Neuronal stem cell (in vitro differentiated cells): ENCODE measurements at regions not wholly inside any gene's neighbourhood (a gene's known extent, or its start where the extent isn't known, plus 50 kb on each side); places are given as distances from the start of the nearest gene placed in this dataset.

Experiments used
- DNase-seq: peaks from one replicate; pipeline ENCODE4 v3.0.0-alpha.2; 2013; ENCODE audit warnings: low spot score
- H2AFZ ChIP-seq: one replicate; pipeline ENCODE4 v1.6.1; 2013; ENCODE audit warnings: mild to moderate bottlenecking, low read length, inconsistent platforms
- H2AK5ac ChIP-seq: 2 replicates; pipeline ENCODE4 v1.6.1; 2013; ENCODE audit warnings: low read depth, mild to moderate bottlenecking, inconsistent platforms, low read length, moderate library complexity, mixed read lengths
- H2BK120ac ChIP-seq: 2 replicates; pipeline ENCODE4 v1.6.1; 2013; ENCODE audit warnings: low read depth, mild to moderate bottlenecking, inconsistent platforms, low read length, moderate library complexity, mixed read lengths
- H2BK12ac ChIP-seq: one replicate; pipeline ENCODE4 v1.6.1; 2013; ENCODE audit warnings: low read length, inconsistent platforms
- H2BK15ac ChIP-seq: 2 replicates; pipeline ENCODE4 v1.6.1; 2013; ENCODE audit warnings: mild to moderate bottlenecking, low read length, inconsistent platforms, mixed read lengths
- H2BK5ac ChIP-seq: one replicate; pipeline ENCODE4 v1.6.1; 2013; ENCODE audit warnings: inconsistent platforms, mild to moderate bottlenecking, low read length, moderate library complexity
- H3K14ac ChIP-seq: one replicate; pipeline ENCODE4 v1.6.1; 2013; ENCODE audit warnings: low read length, inconsistent platforms
- H3K18ac ChIP-seq: 2 replicates; pipeline ENCODE4 v1.6.1; 2013; ENCODE audit warnings: low read length, inconsistent platforms
- H3K23ac ChIP-seq: 2 replicates; pipeline ENCODE4 v1.6.1; 2013; ENCODE audit warnings: low read depth, mild to moderate bottlenecking, mixed read lengths, low read length, inconsistent platforms; ENCODE audit not compliant: poor library complexity
- H3K27ac ChIP-seq: replicated peaks from 3 replicates; pipeline ENCODE4 v1.5.1; 2013; ENCODE audit warnings: low read length, inconsistent platforms
- H3K27me3 ChIP-seq, 3 experiments: 2 replicates each; pipeline ENCODE4 v1.6.1; 2013; ENCODE audit warnings: low read length in 3 of 3, mild to moderate bottlenecking in 2 of 3, inconsistent platforms in 1 of 3, low read depth in 1 of 3, mixed read lengths in 1 of 3, moderate library complexity in 1 of 3; ENCODE audit not compliant: control insufficient read depth in 3 of 3, insufficient read depth in 3 of 3
- H3K36me3 ChIP-seq, 2 donors: replicated peaks in 1 of 2; 2 replicates each; pipeline ENCODE4 v1.6.1; 2013; ENCODE audit warnings: low read length in 2 of 2; ENCODE audit not compliant: control insufficient read depth in 2 of 2, insufficient read depth in 2 of 2
- H3K4ac ChIP-seq: 2 replicates; pipeline ENCODE4 v1.6.1; 2013; ENCODE audit warnings: inconsistent platforms, mild to moderate bottlenecking, low read length, moderate library complexity
- H3K4me1 ChIP-seq, 2 donors: 1 replicate in 1 of 2; 2 replicates in 1 of 2; pipeline ENCODE4 v1.6.1; 2013; ENCODE audit warnings: low read length in 2 of 2, low read depth in 1 of 2; ENCODE audit not compliant: control insufficient read depth in 2 of 2, insufficient read depth in 1 of 2
- H3K4me2 ChIP-seq: one replicate; pipeline ENCODE4 v1.6.1; 2013; ENCODE audit warnings: mild to moderate bottlenecking, low read length, inconsistent platforms; ENCODE audit not compliant: insufficient read depth, poor library complexity, severe bottlenecking
- H3K4me3 ChIP-seq, 2 donors: 2 replicates each; pipeline ENCODE4 v1.5.1; 2013; ENCODE audit warnings: low read length in 2 of 2, mild to moderate bottlenecking in 2 of 2, inconsistent platforms in 1 of 2, moderate library complexity in 1 of 2
- H3K79me1 ChIP-seq: one replicate; pipeline ENCODE4 v1.6.1; 2013; ENCODE audit warnings: low read depth, mild to moderate bottlenecking, inconsistent platforms, low read length, moderate library complexity
- H3K9ac ChIP-seq: one replicate; pipeline ENCODE4 v1.6.1; 2013; ENCODE audit warnings: mild to moderate bottlenecking, low read depth, low read length, inconsistent platforms; ENCODE audit not compliant: poor library complexity
- H3K9me3 ChIP-seq, 2 donors: replicated peaks in 1 of 2; 2 replicates each; pipeline versions ENCODE3 to v1.6.1; 2013; ENCODE audit warnings: low read length in 2 of 2, mild to moderate bottlenecking in 2 of 2, inconsistent platforms in 1 of 2, low read depth in 1 of 2, mixed read lengths in 1 of 2, moderate library complexity in 1 of 2; ENCODE audit not compliant: control insufficient read depth in 2 of 2, insufficient read depth in 1 of 2
- H4K8ac ChIP-seq: one replicate; pipeline ENCODE4 v1.6.1; 2013; ENCODE audit warnings: low read depth, mild to moderate bottlenecking, inconsistent platforms, low read length, moderate library complexity
- H4K91ac ChIP-seq: one replicate; pipeline ENCODE4 v1.6.1; 2013; ENCODE audit warnings: low read length, low read depth, mild to moderate bottlenecking, inconsistent platforms; ENCODE audit not compliant: poor library complexity
- WGBS, 2 donors: extraction: QIAGEN DNeasy Blood & Tissue Kit; methylation state at CpG; one replicate each; pipeline ENCODE4 v1.1.7; 2013; ENCODE audit warnings: missing lambda C conversion rate in 2 of 2, mixed read lengths in 1 of 2; ENCODE audit not compliant: insufficient read length in 2 of 2, insufficient replicate concordance in 1 of 2; ENCODE audit errors: extremely low coverage in 2 of 2; 5-methylcytosine and 5-hydroxymethylcytosine counted together

DNA sequence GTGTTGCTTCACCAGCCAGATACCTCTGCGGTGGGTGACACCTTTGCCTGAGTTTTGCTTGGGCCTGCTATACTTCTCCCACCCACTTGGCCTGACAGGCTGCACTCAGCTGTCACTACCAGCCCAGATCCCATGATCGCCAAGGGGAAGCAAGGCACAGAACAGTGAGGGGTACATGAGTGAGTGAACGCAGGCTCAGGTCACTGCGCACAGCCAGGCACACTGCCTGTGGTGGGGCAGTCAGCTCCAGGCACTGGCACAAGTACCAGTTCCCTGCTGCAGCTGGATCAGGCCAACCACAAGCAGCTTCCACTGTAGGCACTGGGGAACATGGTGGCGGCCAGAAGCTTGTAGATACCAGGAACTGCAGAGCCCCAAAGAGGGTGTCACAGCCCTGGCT, 441.9 kb upstream of the GRM3 start:
- Histone ChIP-seq H3K79me1 (no peaks in the 10 kb centered on the region), H3K4me2 (no peak overlapping the region), H2BK15ac (no peak overlapping the region), H3K4me1 (no peaks in the 10 kb centered on the region), H4K91ac (peak overlapping the region; percentile 8), H4K8ac (no peak overlapping the region), H3K4me3 (peak overlapping the region in 1 of 2 donors; percentile 13), H3K9me3 (peaks cover 5 to 16% of the 10 kb centered on the region in 2 donors), H3K27me3 (peaks cover 0 to 2% (median 0%) of the 10 kb centered on the region in 3 experiments), H2AK5ac (no peak overlapping the region), H3K18ac (peak overlapping the region; percentile 77), H3K14ac (no peak overlapping the region), H2BK120ac (no peak overlapping the region), H2AFZ (no peak overlapping the region), H2BK5ac (no peak overlapping the region), H3K27ac (no peak overlapping the region), H3K23ac (peak overlapping the region; percentile 75), H3K4ac (no peak overlapping the region), H3K36me3 (peaks cover 0 to 2% of the 10 kb centered on the region in 2 donors), H3K9ac (no peak overlapping the region), H2BK12ac (peak overlapping the region; percentile 84)
- DNase-seq = no peak
- WGBS, 2 donors = no CpG with 5 or more reads among the region's 5 CpGs

DNA sequence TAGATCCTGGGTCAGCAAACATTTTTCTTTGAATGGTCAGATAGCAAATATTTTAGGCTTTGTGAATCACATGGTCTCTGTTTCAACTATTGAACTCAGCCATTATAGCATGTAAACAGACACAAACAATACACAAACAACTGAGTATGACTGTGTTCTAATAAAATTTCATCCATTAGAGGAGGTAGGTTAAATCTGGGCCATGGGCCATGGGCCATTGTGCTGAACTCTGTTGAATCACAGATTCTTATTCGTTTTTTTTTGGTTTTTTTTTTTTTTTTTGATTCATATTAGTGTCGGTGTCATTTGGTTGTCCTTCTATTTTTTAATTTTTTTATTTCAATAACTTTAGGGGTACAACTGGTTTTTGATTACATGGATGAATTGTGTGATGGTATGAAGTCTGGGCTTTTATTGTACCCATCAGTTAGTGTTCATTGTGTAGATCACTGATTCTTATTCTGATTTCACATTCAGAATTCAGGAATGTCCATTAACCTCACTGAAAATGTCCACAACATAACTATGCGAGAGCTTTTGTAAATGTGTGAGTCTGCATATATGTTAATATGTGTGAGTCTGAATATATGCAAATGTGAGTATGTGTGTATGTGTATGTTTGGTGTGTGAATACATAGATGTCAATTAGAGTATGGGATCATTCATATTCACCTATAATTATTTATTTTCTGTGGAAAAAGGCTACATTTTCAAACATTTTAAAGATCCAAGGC, 443.7 kb upstream of the GRM3 start:
- no peak overlapping the region for H3K9ac ChIP-seq
- peaks cover 0 to 2% of the 10 kb centered on the region in 2 donors for H3K36me3 ChIP-seq
- no peak overlapping the region for H2AFZ ChIP-seq
- no peak overlapping the region for H2AK5ac ChIP-seq
- WGBS, 2 donors = no CpG with 5 or more reads among the region's 3 CpGs
- H3K18ac ChIP-seq = no peak overlapping the region
- H4K8ac ChIP-seq = no peak overlapping the region
- no peak overlapping the region for H3K14ac ChIP-seq
- no peak overlapping the region for H2BK12ac ChIP-seq
- no peak overlapping the region for H3K23ac ChIP-seq
- no peak overlapping the region for H2BK5ac ChIP-seq
- peaks cover 5 to 16% of the 10 kb centered on the region in 2 donors for H3K9me3 ChIP-seq
- H4K91ac ChIP-seq = no peak overlapping the region
- no peaks in the 10 kb centered on the region for H3K79me1 ChIP-seq
- H2BK15ac ChIP-seq = no peak overlapping the region
- H3K4me1 ChIP-seq = no peaks in the 10 kb centered on the region
- no peak for DNase-seq
- H3K4me2 ChIP-seq = no peak overlapping the region
- H3K27ac ChIP-seq = no peak overlapping the region
- H2BK120ac ChIP-seq = no peak overlapping the region
- H3K4me3 ChIP-seq = no peak overlapping the region
- peaks cover 0 to 2% (median 0%) of the 10 kb centered on the region in 3 experiments for H3K27me3 ChIP-seq
- no peak overlapping the region for H3K4ac ChIP-seq

DNA sequence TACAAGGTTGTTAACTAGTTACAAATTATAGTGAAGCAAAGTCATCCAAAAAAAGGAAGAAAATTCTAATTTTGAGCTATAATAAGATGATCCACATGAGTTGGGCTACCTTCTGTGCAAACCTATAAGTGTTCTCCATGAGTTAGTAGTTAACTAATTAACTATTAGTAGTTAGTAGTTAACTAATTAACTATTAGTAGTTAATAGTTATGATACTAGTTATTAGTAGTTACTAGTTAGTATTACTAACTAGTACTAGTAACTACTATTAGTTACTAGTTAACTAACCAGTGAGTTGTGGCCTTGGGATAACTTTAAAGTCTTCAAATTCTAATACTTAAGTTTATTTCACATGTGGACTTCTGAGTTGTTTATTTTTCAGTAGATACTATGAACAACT, 453.4 kb upstream of the GRM3 start:
- Histone ChIP-seq H4K91ac (no peak overlapping the region), H2AFZ (no peak overlapping the region), H3K9ac (no peak overlapping the region), H3K4me1 (no peaks in the 10 kb centered on the region), H3K79me1 (no peaks in the 10 kb centered on the region), H2BK12ac (no peak overlapping the region), H3K23ac (no peak overlapping the region), H2BK5ac (no peak overlapping the region), H3K4me2 (no peak overlapping the region), H2BK15ac (no peak overlapping the region), H3K18ac (no peak overlapping the region), H3K9me3 (no peaks in the 10 kb centered on the region), H2BK120ac (no peak overlapping the region), H3K27me3 (no peaks in the 10 kb centered on the region), H3K36me3 (no peaks in the 10 kb centered on the region), H3K27ac (no peak overlapping the region), H4K8ac (no peak overlapping the region), H3K14ac (no peak overlapping the region), H3K4me3 (no peak overlapping the region), H3K4ac (no peak overlapping the region), H2AK5ac (no peak overlapping the region)
- DNase-seq = no peak

DNA sequence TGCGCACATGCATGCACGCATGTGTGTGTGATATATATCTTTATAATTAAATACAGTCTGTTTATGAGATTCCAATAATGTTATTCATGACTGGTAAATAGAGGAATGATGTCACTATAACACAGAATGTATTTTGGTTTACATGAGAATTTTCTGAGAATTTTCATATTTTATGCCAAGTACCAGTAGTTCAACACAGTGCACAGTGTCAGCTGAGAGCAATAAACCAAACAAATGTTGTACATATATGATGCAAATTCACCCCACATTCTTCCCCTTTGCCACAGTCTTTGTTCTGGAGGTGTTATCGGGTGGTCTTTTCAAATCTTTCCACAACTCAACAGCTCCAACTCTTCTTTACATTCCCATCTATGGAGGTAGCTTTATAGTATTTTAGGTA, 462.2 kb upstream of the GRM3 start:
- Histone ChIP-seq H3K4me3 (no peak overlapping the region), H2AK5ac (no peak overlapping the region), H3K36me3 (no peaks in the 10 kb centered on the region), H3K27me3 (no peaks in the 10 kb centered on the region), H3K18ac (no peak overlapping the region), H2BK5ac (no peak overlapping the region), H3K4me2 (no peak overlapping the region), H2BK120ac (no peak overlapping the region), H3K4ac (no peak overlapping the region), H3K79me1 (no peaks in the 10 kb centered on the region), H4K8ac (no peak overlapping the region), H3K23ac (no peak overlapping the region), H2BK15ac (no peak overlapping the region), H3K14ac (no peak overlapping the region), H3K4me1 (no peaks in the 10 kb centered on the region), H3K9me3 (no peaks in the 10 kb centered on the region), H4K91ac (no peak overlapping the region), H2BK12ac (no peak overlapping the region), H3K27ac (no peak overlapping the region), H3K9ac (no peak overlapping the region), H2AFZ (no peak overlapping the region)
- no peak for DNase-seq
- WGBS, 2 donors = no CpG with 5 or more reads among the region's 3 CpGs
